Activated CD4-positive, alpha-beta T cell treated with anti-CD3 and anti-CD28 coated beads for 4 hours (primary cell): ENCODE measurements at regions not wholly inside any gene's neighbourhood (a gene's known extent, or its start where the extent isn't known, plus 50 kb on each side); places are given as distances from the start of the nearest gene placed in this dataset.

Experiments used
- DNase-seq, 2 donors: peaks; one replicate each; pipeline ENCODE4 v3.0.0-alpha.2; 2020

GRCh38 chr20:57908704-57909630 lies 199.2 kb upstream of the PMEPA1 start:
- no peak for DNase-seq

- no peak for DNase-seq
Observed at GRCh38 chr20:57908226-57908625, 198.4 kb upstream of the PMEPA1 start.

DNA sequence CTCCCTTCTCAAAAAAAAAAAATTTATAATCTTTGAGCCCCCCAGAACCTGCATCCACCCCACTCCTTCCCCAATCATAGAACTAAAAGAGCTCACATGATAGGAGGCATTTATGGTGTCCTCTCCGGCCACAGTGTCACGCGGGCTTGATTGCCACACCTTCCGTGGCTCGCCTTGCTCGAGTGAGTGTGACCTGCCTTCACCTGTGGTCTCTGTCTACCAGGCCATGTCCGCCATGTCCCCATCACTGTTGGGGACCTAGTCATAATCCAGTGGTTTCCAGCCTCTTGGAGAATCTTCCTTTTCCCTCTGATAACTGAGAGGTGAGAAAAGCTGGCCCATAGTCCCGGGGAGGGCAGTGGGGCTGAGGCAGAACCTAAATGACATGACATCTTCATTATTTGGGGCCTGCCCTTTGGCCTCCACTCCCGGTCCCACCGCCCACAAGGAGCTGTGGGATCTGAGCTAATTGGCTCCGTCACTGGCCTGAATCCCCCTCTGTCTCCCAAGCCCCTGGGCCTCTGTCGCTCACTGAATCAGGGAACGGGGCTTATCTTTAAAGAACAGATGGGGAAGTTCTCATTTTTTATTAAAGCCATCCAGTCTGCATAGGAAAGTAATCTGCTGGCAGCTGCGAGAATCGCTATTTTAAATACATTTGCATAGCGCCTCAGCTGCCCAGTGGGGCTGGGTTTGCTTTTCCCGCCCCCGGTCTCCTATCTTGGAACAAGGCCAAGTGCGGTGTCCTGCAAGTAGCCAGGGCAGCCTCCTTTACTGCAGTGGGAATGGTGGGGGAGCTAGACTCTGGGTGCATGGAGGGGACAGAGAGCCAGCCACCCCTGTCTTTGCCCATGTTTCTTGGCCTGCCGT lies 197.6 kb upstream of the PMEPA1 start:
- DNase-seq: no peak

GRCh38 chr20:57905448-57905847 lies 195.6 kb upstream of the PMEPA1 start:
- no peak for DNase-seq

GRCh38 chr20:57904314-57905105 lies 194.7 kb upstream of the PMEPA1 start:
- no peak for DNase-seq

GRCh38 chr20:57902473-57902872 lies 192.7 kb upstream of the PMEPA1 start:
- DNase-seq: no peak

- no peak for DNase-seq
Observed at GRCh38 chr20:57901526-57901925, 191.7 kb upstream of the PMEPA1 start.

GRCh38 chr20:57900226-57900905 lies 190.6 kb upstream of the PMEPA1 start:
- DNase-seq: no peak

DNA sequence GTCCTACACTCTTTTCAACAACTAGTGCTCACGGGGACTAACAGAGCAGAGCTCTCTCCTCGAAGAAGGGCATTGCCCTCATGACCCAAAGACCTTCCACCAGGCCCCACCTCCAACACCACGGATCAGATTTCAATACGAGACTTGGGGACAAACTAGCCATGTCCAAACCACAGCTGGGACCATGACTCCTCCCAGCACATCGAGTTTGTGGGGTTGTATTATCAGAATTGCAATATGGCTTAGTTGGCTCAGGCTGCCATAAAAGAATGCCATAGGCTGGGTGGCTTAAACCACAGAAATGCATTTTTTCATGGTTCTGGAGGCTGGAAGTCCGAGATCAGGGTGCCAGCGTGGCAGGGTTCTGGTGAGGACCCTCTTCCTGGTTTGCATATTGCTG lies 189.7 kb upstream of the PMEPA1 start:
- no peak for DNase-seq

DNA sequence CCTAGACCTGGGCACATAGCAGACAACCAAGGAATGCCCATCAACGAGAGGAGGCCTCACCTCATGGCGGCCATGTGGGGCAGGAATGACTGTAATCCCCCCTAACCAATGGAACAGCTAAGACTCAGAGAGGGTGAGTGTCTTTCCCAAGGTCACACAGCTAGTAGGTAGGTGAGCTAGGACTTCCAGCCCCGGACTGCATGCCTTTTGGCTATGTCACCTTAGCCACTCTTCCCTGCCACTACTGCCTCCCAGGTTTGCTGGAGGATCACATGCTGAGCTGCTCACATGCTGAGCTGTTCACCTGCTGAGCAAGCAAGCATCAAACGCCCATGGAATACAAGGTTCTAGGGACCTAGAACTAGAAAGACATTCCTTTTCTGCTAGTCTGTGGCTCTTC lies 188.5 kb upstream of the PMEPA1 start:
- DNase-seq: no peak

DNA sequence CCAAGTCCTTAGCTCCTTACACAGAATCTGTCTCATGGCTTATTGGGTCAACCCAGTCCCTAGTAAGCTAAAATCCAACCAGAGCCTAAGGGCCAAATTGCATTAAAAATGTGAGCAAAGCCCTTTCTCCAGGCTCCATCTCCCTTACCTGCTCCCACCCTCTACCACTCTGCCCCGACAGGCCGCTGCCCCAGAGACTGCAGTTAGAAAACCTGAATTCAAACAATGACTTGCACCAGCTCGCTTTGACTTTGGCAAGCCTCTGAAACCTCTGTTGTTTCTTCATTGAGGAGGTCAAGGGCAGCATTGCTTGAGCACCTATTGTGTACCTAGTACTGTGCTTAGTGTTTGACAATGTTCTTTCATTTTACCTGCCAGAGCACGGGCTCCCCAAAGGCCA lies 188.1 kb upstream of the PMEPA1 start:
- DNase-seq: no peak

DNA sequence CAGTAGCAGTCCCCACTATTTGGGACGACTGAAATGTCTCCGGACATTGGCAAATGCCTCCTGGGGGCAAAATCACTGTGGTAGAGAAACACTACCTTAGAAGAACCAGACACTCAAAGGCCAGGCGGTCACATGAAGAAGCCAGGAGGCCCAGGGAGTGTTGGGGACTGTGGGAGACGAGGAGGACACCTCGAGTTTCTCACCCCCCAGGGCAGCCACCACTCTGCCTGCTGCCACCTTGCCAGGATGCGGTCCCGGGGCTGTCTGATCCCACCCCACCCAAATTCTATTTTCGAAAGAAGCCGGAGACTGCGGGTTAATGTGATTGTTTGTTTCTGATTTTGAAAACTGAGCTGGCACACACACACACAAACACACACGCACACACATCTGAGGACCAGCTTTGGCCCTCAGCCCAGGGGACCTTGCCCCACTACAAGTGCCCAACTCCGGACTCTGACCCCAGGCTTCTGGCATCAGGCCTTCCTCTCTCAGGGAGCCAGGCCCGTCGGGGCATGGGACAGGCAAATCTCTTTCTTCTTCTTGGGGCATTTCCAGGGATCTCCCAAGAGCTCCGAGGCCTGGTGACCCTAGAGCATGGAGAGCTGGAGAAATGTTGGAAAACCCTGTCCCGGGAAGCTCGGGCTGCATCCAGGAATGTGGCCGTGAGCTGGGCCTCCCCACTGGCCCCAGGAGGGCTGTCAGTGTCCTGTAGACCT lies 187.5 kb upstream of the PMEPA1 start:
- DNase-seq: no peak

DNA sequence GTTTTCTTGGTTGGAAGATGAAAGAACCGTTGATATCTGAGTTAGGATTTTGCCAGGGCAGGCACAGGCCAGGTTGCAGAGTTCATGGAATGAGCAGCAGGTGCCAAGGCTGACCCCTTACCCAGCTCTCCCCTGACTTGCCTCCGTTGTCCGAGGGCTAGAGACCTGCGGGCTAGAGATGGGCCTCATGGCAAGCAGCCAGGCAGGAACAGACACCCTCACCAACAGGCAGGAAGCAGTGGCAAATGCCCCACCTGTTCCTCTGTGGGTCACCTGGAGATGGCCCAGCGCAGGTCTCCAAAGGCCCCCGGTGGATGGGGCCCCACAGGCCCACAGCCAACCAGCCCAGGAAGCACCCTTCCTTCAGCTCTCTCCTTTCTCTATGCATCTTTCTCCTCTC lies 186.7 kb upstream of the PMEPA1 start:
- no peak for DNase-seq

GRCh38 chr20:57896017-57896416 lies 186.2 kb upstream of the PMEPA1 start:
- DNase-seq: no peak

DNA sequence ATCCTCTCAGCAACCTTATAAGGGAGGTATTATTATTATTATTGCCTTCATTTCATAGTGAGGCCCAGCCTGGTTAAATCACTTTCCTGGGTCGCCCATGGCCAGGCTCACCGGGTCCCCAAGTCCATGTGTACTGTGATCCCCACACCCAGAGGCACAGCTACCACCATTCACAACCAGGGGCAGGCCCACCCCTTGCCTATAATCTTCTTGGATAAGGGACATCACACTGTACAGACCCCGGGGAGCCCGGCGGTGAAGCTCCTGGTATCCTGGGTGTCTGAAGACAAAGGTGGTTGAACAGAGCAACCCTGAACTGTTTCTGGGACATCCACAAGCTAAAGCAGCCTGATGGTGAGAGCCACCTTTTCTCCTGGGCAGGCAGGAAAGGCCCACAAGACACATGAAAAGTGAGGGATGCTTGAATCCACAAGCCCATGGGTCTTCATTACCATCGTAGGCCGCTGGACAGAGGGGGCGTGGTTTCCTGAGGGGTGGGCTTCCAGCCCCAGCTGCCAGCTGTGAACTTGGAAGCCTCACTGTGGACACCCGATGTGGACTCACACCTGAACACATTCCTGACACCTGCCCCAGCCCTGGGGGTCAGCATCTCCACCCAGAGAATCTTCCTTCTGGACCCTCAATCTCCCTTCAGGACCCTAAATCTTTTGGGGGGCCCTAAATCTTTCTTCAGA lies 185.5 kb upstream of the PMEPA1 start:
- no peak for DNase-seq

GRCh38 chr20:57894522-57894921 lies 184.7 kb upstream of the PMEPA1 start:
- no peak for DNase-seq

DNA sequence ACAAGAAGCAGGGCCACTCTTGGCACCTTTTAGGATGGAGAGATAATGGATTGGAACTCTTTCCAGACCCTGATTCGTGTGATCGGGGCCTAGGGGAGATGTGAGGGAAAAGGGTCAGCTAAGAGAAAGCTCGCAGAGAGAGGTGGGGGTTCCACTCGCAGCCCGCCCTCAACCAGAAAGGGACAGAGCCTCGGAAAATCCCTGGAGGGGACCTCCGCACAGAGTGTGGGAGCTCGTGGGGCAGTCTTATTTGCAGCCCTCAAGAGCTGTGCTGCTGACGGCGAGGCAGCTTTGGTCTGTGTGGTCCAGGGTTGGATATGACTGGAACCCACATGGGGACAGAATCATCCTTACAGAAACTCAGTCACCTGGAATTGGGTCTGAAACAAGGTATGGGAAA lies 184.3 kb upstream of the PMEPA1 start:
- no peak for DNase-seq

- no peak for DNase-seq
Observed at GRCh38 chr20:57893366-57893999, 183.7 kb upstream of the PMEPA1 start.

DNA sequence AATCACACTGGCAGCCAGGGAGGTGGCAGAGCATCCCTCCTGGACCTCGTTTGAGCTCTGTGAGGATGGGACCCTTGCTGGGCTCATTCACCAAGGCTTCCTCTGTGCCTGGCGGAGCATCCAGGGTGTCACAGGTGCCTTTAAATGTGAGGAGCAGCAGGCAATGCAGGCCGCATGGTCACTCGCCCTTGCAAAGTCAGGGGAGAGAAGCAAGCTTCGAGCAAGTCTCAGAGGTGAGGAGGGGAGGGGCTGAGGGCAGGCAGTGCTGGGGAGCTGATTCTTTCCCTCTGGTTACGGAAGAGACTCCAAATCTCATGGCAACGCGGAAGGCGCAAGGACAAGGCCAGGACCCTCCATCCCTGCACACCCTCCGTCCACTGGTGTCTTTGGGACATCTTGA lies 182.7 kb upstream of the PMEPA1 start:
- no peak for DNase-seq

DNA sequence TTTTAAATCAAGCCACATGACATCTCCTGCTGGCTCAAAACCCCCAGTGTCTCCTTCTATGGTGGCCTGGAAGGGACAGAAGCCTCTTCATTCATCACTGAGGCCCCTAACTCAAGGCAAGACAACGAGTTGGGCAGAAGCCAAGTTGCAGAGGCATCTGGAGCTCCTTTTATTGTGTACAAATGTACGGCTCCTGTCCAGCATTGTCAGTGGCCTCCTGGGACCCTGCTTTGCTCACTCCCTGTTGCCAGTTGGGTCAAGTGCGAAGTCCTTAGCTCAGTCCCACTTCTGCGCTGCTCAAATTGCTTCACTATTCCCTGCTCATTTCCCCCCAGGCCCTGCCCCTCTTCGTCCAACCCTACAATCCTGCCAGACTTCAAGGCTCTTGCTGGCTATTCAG lies 181.2 kb upstream of the PMEPA1 start:
- DNase-seq: no peak
